ENCODE measurements at regions not wholly inside any gene's neighbourhood (a gene's known extent, or its start where the extent isn't known, plus 50 kb on each side); places are given as distances from the start of the nearest gene placed in this dataset.

DNA sequence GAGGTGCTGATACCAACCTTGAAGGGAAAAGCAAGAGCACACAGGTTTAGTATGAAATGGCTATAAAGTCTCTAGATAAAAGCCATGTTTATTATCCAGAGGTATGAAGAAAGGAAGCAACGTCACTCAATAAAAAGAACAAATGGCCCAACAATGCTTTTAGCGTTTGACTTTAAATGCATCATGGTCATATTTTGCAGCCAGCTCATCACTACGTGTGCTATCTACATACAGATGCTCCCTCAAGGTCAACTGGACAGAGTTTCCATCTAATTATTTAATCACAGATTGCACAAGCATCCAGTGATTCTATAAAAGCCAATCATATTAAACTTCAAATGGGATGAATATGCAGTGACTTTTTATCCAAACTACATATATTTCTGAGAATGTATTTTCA, 127.6 kb upstream of the SYNDIG1 start:
- TF ChIP-seq CTCF (IDR thresholded peaks at IDR 0.05; ENCODE audit: low read depth, low read length, missing input control) = no peak
- TF ChIP-seq, protein P1, sequence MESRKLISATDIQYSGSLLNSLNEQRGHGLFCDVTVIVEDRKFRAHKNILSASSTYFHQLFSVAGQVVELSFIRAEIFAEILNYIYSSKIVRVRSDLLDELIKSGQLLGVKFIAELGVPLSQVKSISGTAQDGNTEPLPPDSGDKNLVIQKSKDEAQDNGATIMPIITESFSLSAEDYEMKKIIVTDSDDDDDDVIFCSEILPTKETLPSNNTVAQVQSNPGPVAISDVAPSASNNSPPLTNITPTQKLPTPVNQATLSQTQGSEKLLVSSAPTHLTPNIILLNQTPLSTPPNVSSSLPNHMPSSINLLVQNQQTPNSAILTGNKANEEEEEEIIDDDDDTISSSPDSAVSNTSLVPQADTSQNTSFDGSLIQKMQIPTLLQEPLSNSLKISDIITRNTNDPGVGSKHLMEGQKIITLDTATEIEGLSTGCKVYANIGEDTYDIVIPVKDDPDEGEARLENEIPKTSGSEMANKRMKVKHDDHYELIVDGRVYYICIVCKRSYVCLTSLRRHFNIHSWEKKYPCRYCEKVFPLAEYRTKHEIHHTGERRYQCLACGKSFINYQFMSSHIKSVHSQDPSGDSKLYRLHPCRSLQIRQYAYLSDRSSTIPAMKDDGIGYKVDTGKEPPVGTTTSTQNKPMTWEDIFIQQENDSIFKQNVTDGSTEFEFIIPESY (IDR thresholded peaks at IDR 0.05) = no peak
